Activated CD4-positive, alpha-beta T cell treated with anti-CD3 and anti-CD28 coated beads, Interleukin-2, Interleukin-6, amounts not matched to agents 100 ng/mL and 50 ng/mL, durations not matched to agents 16 hours and 8 hours (primary cell): ENCODE measurements at regions not wholly inside any gene's neighbourhood (a gene's known extent, or its start where the extent isn't known, plus 50 kb on each side); places are given as distances from the start of the nearest gene placed in this dataset.
A peak's percentile ranks its signal among the peaks of the same experiment; 100 is the strongest.
"Not testable (repeated sequence)": the region's sequence is repeated elsewhere in the genome, so short reads cannot be mapped to it uniquely, and the experiment has no call there.

Experiments used
- DNase-seq: peaks from one replicate; pipeline ENCODE4 v3.0.0-alpha.2; 2020

DNA sequence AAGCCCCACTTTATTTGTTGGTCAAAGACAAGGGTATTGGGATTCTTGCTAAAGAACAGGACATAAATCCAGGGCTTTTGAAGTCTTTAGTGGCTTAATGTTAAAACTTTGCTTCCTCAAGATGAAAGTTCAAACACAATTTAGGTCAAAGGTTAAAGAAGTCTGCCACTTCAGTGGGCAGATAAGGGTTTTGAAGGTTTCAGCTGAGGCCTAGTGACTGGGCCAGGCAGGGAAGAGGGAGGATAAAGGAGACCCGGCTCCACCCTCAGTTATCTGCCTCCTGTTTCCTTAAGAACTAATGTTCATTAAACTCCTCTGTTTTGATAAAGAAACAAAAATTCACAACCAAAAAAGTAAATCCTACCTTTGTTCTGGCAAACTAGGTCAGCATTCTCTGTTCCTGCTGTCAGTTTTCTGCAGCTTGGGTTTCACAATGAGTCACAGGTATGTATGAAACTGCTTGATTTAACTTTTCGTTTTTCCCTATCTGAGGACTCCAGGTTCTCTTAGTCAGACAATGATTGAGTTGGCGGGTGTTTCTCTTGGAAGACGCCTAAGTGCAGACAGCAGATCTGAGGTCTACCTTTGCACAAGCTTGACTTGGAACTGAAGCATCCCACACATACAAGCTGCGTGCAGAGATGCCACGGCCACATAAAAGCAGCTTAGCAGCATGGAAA is 208.3 kb downstream of the EXOC5 start:
- DNase-seq: peak; percentile 81

DNA sequence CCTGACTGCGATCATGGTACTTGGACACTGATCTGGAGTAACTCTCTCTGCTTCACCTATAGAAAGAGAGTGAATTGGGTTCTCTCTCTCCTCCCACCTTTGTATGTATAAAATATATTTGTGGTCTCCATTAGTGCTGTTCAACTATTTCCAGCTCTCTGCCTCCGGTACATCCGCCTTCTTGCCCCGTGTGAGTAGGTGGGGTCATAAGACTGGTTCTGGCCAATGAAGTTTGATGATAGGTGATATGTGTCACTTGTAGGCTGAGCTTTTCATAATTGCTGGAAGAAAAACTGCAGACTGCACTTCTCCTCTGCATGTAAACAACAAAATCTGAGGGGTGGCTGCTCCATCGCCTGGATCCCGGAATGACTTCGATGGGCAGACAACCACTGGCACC is 210.4 kb downstream of the EXOC5 start:
- DNase-seq: no peak

DNA sequence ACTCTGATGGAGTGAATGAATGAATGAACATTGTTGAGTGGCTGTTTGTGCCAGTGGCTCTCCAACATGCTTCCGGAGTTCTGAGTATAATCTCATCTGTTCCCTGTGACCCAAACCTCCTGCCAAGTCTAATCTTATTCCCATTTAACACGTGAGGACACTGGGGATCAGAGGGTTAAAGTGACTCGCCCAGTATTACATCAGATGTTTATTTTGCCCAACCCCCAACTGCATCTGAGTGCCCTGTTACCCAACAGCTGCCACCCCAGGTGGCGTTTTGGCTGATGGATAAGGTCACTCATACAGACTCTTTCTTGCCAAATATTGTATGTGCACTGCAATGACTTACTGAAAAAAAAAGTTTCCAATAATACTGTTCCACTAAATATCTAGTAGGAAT is 210.9 kb downstream of the EXOC5 start:
- DNase-seq: no peak

DNA sequence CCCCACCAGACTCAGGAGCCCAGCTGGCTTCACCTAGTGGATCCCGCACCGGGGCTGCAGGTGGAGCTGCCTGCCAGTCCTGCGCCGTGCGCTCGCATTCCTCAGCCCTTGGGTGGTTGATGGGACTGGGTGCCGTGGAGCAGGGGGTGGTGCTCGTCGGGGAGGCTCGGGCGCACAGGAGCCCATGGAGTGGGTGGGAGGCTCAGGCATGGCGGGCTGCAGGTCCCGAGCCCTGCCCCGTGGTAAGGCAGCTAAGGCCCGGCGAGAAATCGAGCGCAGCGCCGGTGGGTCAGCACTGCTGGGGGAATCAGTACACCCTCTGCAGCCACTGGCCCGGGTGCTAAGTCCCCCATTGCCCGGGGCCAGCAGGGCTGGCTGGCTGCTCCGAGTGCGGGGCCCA is 212.2 kb downstream of the EXOC5 start:
- DNase-seq: not testable (repeated sequence)

DNA sequence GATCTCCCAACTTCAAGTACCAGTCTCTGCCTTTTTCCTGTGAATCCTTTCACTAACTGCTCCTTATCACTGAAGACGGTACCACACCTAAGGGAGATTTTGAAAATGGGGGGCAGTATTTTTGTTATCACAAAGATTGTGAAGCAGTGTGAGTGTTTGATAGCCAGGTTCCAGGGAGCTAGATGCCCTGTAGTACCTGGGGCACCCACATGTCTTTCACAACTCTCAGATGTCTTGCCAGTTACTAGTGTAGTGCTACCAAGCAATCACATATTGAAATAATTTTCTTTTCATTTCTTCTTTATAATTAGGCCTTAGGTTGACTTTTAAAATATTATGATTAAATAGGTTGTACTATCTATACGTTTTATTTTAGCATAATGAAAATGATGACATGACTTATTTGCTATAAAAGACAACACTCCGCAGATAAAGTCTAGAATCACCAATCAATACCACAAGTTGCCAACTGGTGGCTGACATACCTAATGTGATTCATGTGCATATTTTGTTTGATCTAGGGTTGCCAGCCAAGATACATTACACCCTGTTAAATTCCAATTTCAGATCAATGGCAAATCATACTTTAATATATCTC is 215.9 kb downstream of the EXOC5 start:
- DNase-seq: no peak

DNA sequence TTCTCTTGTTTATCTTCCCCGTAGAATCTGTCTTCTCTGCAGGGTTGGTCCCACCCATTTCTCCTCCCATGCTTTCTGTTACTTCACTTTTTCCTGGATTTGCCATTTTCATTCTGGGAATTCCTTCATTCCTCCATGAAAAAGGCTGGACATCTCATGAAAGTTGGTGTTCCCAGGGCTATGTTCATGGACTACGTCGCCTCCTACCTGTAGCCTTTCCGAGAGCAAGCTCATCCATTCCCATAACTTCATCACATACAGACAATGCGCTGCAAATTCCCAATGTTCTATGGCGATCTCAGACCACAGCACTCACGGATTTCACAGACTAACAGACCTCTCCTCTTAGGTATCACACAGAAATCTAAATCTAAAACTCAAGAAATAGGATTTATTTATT is 217.1 kb downstream of the EXOC5 start:
- no peak for DNase-seq

DNA sequence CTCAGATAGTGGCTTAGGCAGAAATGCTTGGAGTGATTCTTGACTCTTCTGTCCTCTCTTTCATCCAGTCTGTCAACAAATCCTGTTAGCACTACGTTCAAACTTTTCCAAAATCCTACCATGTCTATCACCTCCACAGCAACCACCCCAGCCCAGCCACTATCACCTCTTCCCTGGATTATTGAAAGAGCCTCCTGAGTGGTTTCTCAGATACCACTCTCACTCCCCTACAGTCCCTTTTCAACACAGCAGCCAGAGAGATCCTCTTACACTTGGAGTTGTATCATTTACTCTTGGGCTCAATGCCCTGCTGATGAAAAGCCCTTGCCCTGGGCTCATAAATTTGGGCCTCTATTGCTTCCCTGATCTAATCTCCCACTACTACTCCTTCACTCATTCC is 218.9 kb downstream of the EXOC5 start:
- DNase-seq: no peak

DNA sequence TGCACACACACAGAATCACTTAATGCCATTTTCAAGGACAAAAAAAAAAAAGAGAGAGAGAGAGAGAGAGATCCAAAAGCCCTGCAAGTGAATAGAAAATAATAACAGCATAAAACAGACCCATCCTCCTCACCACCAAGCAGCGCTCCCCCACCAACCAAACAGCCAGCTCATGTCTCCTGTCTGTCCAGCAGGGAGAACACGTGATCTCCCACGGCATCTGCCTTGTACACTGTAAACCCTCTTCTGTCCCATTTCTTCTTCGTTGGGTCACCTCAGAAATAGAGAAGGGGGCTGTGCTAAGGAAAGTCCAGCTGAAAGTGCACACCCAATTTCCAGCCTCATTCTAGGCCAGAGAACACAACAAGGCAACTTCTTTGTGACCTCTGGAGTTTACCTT is 222.5 kb downstream of the EXOC5 start:
- DNase-seq: no peak

DNA sequence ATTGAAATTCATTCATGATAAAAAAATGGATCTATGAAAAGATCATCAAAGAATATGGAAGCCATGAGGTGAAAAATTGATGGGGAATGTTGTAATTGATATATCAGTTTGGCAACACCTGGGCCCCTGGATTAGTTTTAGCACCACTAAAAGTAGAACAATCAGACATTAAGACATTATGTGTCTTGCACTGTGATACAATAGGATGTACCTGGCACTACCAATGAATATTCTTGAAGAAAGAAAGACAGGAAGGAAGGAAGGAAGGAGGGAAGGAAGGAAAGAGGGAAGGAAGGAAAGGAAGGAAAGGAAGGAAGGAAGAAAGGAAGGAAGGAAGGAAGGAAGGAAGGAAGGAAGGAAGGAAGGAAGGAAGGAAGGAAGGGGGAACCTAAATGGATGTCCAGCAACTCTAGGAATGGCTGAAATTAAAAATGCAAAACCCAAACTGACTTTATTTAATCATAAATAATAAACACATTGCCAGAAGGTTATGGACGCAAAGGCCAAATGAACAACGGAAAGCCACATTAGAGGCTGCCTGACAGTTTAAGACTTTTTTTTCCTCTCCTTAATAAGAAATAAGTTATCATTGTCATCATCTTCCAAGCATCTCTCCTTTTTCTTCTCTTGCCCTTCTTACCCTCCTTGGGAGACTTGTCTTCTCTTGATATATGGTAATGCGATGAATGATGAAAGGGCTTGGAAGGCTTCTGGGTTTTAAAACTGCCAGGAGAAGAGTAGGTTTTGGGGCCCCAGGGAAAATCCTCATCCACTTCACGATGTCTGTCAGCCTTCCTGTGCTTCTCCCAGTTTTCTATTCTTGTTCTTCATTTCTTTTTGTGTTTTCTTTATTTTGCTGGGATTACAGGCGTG is 224.4 kb downstream of the EXOC5 start:
- not testable (repeated sequence) for DNase-seq

DNA sequence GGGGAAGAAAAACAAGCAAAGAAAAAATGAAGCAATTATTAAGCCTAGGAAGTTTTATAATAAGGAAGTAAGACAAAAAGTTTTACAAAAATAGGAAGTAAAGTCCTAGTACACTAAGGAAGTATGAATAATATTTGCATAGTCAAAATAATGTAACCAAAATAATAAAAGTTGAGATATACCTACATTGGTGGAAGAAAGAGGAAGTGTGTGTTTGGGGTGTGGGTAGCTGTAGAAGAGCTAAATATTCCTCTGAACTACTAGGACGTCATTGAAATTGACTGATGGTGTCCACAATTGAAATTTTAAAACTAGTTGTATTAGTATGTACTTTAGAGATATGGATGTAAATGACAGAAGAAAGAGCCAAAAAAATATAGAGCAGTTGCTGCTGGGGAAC is 228.4 kb upstream of the OTX2 start:
- no peak for DNase-seq

DNA sequence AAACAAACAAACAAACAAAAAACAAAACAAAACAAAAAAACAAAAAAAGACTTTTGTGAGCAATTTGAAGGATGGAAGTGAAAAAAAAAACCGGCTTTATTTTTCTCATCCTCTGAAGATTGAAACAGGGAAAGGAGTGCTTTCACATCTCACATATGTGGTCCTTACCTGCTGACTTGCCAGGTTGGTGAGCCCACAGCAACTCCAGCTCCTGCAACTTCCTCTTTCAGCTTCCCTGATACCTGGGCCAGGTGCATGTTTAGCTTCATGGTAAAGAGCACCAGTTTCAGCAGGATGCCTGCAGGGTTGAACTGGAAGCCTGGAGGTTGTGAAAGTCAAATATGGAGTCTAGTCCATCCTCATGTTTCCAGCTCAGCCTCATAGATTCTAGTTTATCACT is 221.2 kb upstream of the OTX2 start:
- no peak for DNase-seq

DNA sequence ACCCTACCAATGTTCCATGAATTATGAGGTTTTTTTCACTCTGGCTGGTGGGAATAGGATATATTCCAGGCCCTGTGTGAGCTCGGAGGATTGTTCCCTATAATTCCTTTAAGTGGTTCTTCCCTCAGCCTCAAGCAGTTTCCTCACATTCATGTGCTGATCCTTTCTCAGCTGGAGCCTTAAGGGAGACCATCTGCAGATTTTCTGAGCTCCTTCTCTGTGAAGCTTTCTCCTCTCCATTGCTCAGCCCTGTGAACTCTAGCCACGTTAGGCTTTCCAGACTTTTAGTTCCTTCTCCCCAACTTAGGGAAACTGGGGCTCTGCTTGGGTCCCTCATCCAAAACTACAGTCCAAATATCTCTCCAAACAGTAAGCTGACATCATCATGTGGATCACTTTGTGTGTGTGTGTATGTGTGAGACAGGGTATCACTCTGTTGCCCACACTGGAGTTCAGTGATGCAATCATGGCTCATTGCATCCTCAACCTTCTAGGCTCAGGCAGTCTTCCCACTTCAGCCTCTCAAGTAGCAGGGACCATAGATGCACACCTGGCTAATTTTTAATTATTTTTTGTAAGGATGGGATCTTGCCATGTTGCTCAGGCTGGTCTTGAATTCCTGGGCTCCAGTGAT is 219.5 kb upstream of the OTX2 start:
- no peak for DNase-seq

DNA sequence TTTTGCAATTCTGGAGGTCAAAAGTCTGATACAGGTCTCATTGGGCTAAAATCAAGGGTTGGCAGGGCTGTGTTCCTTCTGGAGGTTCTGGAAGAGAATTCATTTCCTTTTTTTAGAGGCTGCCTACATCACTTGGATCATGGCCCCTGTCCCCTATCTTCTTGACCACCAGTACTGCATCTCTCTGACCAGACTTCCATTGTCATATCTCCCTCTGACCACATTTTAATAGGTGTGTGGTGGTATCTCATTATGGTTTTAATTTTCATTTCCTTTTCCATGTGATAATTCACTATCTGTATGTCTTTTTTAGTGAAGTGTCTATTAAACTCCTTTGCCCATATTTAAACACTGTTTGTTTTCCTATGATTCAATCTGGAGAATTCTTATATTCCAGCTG is 215.2 kb upstream of the OTX2 start:
- DNase-seq: no peak

DNA sequence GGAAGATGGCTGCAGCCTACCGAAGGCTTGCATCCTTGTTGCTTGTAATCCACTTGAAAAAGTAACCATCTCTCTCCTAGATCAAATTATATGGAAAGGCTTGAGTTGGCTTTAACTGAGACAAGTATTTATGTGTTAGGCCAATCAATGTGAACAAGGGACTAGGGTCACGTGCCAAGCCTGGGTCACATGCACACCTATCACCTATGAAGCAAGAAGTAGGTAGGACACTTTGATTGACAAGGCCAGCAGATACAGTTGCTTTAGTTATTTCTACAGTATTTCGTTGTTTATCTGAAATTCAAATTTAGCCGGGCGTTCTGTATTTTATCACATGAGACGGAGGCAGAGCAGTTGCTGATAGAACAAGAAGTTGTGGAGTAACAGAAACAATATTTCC is 212.3 kb upstream of the OTX2 start:
- DNase-seq: no peak

DNA sequence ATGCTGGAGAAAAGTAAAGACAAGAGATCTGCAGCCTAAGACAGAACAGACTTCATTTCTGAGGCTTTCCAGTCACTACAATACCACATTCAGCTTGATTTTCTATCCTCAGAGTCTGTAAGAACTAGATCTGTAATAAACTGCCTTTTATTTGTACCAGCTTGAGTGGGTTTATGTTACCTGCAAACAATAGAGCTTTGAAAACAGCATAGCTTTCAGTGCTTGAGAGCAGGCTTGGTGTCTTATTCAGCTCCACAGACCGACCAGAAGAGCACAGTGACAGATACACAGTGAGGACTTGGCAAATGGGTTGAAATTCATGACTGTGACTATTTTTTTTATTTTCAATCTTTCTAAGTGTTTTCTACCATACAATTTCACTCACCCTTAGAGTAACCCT is 207.8 kb upstream of the OTX2 start:
- no peak for DNase-seq

DNA sequence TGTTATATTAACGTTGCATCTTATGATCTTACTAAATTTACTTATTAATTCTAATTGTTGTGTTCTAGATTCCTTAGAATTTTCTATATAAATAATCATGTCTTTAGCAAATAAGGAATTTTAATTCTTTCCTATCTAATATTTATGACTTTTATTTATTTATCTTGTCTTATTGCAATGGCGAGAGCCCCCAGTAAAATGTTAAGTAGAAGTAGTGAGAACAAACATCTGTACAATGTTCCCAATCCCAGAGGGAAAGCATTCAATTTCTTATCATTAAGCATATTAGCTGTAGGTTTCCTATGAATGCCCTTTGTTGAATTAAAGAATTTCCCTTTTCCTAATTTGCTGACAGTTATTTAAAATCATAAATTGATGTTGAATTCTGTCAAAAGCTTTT is 203.7 kb upstream of the OTX2 start:
- no peak for DNase-seq

DNA sequence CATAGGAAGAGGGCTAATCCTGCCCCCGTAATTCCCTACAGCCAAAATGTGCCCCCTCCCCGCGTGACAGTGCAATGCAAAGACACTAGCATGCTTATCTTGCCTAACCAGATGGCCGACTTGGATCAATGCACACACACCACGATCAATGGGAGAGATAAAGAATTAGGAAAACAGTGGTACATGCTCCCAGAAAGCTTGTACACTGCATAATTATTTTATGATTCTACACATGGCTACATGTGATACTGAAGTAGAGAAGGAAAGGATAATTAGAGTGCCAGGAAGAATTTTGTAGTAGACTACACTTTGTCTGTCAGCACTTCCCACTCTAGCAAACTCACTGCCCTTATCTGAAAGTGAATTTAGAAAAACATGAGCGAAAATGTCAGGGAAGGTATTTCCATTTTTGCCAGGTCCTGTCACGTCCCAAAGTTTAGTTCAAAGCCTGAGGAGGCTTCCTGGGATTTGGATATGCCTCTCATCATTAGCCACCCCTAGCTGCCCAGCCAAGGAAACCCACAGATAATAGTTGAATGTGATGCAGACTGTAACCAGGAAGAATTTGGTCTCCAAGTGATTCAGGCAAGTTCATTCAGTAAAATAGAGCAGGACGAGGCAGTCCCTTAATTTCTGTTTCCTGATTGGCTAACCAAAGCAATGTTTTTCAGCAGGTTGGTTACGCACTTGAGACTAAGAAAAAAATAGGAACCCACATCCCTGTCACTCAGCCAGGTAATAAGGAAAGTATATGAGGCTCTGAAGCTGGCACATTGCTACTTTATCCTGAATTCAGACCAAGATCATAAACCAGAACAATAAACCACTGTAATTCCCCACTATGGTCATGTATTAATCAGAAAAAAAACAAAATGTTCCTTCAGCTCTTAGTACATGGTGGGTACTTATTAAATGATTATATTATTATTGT is 199.6 kb upstream of the OTX2 start:
- DNase-seq: no peak

DNA sequence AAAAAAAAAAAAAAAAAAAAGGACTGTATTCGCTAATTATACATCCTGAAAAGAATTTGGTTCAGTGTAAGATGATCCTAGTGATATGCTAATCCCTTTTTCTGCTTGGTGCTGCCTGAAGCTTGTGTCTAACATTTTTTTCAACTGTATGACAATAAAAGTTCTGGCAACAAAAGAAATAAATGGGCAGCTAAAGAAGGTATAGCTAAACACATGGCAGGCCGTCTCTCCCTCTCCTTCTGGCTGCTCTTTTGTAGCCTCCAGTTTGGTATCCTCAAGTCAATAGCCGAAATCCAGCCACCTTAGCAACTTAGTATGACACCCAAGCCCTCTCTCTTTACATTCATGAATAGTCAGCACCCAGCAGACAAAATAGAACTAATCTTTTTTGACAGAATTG is 198.3 kb upstream of the OTX2 start:
- no peak for DNase-seq

DNA sequence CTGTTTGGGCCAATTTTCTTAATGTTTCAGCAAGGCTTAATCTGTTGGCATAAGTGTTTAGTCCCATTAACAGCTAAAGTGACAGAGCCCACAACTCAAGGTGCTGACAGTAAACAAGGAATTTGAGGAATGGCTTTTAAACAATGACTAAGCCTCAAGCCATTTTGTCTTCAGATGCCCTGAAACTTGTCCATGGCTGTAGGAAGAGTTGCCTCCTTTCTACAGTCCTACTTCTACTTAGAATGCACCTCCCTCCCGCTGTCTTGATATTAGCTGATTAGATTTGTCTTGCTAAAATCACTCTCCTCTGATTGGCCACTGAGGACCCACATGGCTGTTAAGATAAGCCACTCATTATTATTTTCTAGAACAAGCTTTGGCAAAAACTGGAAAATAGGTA is 188.4 kb upstream of the OTX2 start:
- no peak for DNase-seq

DNA sequence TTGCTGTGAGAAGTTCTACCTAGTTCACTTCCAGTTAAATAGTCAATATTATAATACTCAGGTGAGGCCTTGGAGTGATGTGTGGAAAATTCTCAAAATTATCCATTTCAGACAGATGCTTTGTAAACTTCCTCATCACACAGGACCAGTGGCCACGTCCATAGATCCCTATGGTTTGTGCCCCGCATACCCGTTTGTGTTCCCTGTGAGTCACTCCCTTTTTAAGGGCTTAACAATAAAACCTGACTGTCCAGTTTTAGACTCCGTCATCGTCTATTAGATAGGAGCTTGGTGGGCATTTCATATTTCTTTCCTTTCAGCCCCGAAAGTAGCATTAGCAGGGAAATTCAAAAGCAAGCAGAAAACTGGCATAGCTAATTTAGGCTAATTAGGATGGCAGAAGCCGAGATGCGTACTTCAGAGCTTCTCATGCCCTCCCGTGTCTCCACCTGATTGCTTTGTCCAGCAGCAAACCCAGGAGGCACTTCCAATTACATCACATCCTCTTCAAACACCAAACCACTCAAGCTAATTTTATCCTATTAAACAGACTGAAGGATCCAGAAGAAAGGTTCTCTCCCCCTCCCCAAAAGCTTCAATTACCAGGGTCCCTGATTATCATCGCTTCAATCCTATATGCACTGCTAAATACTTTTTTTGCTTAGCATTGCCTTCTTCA is 186.6 kb upstream of the OTX2 start:
- no peak for DNase-seq

DNA sequence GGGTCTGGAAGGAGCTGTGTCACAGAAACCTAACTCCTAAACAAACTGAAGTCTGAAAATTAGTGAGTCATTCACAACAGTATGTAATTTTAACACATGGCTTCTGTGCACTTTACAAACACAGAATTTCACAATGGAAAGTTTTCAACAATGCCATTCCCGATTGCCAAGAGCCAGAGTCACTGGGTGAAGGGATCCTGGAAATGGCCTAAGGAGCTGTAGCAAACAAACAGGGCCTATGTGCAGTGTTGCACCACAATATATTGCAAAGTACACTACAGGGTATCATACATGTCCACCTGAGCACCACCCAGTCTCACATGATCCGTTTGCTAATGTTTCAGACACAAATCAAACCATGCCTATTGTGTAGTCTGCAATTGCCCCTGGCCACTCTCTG is 184.7 kb upstream of the OTX2 start:
- DNase-seq: no peak

DNA sequence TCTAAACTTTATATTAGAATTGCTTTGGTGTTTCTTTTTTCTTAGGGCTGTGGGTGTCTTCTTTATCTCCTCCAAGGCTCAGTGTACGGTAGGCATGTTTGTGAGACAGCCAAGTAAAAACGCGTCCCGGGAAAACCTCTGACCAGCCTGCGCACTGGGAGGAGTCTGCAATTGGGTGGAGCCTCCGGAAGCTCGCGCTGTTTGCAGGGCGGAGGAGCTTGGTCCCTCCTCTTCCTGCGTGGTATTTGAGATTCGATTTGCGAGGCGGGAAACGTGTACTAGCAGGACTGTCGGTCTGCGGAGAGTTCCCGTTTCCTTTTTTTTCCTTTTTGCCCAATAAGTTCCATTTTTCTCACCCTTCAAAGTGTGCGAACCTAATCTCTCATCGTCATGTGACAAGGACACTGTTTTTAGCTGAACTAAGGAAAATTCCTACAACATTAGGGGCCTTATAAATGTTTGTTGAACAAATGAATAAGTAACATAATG is 182.1 kb upstream of the OTX2 start:
- no peak for DNase-seq
